GM10266 (cell line): ENCODE measurements at regions not wholly inside any gene's neighbourhood (a gene's known extent, or its start where the extent isn't known, plus 50 kb on each side); places are given as distances from the start of the nearest gene placed in this dataset.

ENCODE experiments used
- DNase-seq: peaks from one replicate; pipeline ENCODE4 v3.0.0; 2012; ENCODE audit errors: extremely low spot score
- TF ChIP-seq, protein P1 (sequence below): IDR thresholded peaks from 2 replicates; pipeline ENCODE4 v1.5.1; 2012; ENCODE audit warnings: mild to moderate bottlenecking, low read depth; ENCODE audit not compliant: control insufficient read depth, insufficient read depth; ENCODE audit errors: missing control alignments

DNA sequence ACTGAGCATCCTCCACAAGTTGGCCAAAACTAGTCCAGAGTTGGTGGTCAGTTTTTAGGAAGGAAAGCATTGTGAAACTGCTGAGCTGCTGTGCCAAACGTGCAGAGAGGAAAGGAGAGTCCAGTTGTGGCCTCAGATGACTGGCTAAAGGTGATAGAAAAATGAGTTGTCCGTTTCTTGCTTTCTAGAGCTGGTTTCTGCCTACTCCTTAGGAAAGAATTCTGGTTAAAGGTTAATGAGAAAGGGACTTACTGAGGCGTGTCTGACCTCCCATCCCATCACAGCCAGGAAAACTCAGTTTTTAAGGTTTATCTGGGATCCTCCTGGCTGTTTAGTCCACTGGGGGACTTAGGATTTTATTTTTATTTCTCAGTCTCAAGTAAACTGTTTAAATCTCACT is 1186.3 kb downstream of the UQCRFS1 start:
- TF ChIP-seq, protein P1, sequence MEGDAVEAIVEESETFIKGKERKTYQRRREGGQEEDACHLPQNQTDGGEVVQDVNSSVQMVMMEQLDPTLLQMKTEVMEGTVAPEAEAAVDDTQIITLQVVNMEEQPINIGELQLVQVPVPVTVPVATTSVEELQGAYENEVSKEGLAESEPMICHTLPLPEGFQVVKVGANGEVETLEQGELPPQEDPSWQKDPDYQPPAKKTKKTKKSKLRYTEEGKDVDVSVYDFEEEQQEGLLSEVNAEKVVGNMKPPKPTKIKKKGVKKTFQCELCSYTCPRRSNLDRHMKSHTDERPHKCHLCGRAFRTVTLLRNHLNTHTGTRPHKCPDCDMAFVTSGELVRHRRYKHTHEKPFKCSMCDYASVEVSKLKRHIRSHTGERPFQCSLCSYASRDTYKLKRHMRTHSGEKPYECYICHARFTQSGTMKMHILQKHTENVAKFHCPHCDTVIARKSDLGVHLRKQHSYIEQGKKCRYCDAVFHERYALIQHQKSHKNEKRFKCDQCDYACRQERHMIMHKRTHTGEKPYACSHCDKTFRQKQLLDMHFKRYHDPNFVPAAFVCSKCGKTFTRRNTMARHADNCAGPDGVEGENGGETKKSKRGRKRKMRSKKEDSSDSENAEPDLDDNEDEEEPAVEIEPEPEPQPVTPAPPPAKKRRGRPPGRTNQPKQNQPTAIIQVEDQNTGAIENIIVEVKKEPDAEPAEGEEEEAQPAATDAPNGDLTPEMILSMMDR = no peak
- no peak for DNase-seq

DNA sequence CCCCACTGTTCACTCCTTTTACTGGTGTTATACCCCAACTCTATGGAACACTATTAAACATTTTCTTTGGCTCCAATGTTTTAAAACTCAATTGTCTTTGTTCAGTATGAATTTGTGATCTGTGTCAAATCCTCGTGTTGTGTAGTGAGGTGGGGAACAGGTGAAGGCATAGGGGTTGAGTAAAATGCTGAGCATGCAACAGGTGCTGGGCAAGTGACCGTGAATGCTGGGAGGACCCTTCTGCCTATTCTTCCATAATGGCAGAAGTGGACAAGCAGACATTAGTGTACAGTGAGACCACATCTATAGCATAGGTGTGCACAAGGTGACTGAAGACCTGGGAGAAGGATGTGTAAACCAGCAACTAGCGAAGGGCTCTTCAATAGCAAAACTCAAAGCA is 1188.0 kb downstream of the UQCRFS1 start:
- DNase-seq = no peak
- TF ChIP-seq, protein P1 = no peak

DNA sequence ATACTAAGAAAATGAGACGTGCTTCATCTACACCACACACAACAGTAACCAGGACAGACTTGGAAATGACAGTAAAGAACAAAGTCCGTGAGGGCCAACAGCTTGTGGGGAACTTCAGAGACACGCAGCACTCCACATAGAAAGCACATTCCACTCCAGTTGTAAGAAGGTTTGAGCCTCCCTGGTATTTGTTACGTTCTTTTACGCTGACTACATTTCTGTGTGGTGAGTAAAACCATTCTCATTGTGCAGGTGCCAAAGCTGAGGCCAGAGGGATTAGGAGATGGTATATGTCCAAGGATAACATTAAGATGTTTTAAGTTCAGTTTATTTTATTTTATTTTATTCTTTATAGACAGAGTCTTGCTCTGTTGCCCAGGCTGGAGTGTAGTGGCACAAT is 1189.9 kb downstream of the UQCRFS1 start:
- TF ChIP-seq, protein P1 = no peak
- DNase-seq = no peak

DNA sequence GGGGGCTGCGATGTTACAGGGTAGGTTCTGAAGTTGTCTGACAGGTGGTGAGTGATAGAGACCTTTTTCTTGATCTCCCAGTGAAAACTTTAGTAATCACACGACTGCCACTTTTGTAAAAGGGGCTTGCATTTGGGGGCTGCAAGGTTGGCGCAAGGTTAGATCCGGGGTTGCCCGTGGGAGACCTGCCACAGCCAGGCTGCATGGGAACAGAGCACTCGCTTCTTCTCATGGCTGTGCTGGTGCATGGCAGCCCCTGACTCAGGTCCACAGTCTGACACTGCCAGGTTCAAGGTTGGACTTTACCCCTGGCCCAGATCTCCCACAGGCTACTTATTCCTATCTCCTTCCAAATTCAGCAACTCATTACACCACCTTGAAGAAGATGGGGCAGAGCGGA is 1190.4 kb downstream of the UQCRFS1 start:
- TF ChIP-seq, protein P1 = no peak

DNA sequence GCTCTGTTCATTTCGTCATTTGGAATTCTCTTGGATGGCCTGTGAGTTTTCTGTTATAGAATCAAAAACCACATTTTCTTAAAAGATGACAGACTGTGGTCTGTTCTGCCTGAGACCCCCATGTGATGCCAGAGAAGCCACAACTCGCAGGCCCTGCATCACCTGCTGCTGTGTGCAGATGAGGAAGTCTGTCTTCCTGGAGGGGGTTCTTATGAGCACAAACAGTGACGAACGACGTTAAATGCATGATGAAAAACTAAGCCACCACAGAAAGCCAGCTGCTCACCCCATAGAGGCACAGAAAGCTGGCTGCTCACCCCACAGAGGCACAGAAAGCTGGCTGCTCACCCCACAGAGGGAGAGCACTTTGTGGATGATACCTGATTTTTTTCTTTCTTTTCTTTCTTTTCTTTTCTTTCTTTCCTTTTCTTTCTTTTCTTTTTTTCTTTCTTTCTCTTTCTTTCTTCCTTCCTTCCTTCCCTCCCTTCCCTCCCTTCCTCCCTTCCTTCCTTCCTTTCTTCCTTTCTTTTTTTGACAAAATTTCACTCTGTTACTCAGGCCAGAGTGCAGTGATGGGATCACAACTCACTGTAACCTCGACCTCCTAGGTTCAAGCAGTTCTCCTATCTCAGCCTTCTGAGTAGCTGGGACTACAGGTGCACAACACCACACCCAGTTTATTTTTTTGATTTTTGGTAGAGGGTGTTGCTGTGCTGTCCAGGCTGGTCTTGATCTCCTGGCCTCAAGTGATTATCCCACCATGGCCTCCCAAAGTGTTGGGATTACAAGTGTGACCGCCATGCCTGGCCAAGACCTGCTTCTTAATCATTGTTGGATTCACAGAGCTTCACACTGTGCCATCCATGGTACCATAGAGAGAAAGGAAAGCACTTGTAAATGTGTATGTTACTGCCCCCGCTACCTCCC is 1191.4 kb downstream of the UQCRFS1 start:
- TF ChIP-seq, protein P1 = no peak
- no peak for DNase-seq

More for the DNA sequence above, 1190.4 kb downstream of the UQCRFS1 start:
- no peak for DNase-seq

DNA sequence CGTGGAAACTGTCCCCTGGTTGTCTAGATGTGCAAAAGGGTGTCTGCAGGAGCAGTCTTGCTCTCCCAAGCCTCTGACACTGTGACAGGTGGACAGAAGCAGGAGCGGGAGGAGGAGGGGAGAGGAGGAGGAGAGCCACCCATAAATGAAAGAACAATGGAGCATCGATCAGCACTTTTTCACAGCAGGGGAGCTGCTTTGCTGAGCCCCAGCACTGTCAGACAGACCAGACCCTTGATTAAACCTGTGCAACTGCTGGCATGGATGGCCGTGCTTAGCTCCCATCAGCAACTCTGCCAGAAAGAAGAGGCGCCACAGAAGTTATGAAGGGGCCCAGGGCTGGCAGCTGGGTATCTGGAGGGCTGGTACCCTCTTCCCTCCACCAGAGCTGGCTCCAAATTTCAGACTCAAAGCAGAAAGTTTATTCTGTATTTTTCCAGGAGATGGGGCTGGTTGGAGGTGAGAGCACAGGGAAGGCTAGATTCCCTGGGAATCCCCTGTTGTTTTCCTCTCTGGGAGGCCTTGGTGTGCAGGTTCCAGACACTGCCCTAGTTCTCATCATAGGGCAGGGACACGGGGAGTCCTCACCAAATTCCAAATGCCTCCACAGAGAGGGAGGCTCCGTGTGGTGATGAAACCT is 1192.2 kb downstream of the UQCRFS1 start:
- DNase-seq = no peak
- TF ChIP-seq, protein P1 = no peak

DNA sequence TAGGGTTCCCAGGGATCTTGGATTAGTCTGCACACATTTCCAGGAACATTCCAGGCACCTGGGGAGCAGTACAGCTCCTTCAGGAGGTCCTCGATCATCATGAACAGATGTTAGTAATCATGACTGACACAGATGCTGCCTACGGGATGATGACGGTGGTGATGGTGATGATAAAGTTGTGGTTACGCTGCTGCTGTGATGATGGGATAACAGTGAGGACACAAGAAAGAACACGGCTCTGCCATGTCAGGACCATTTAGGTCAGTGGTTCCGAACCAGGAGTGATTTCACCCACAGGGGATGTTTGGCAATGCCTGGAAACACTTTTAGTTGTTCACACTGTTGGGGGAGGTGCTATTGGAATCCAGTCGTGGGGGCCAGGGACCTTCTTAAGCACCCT is 1193.0 kb downstream of the UQCRFS1 start:
- TF ChIP-seq, protein P1 = no peak

More for the DNA sequence above, 1193.0 kb downstream of the UQCRFS1 start:
- DNase-seq = no peak
